ENCODE measurements at regions not wholly inside any gene's neighbourhood (a gene's known extent, or its start where the extent isn't known, plus 50 kb on each side); places are given as distances from the start of the nearest gene placed in this dataset.

- peak overlapping the region; percentile 70 for H3K27ac Mint-ChIP-seq (ENCODE audit: unreplicated experiment)
Measured at GRCh38 chr14:39492267-39492666, 60.0 kb upstream of the FBXO33 start.

GRCh38 chr14:39491134-39491571 lies 58.9 kb upstream of the FBXO33 start:
- TF ChIP-seq CTCF (IDR thresholded peaks at IDR 0.05; ENCODE audit: partially characterized antibody, unreplicated experiment), result peak; percentile 90
- peaks cover 7% of the 10 kb centered on the region for H3K27me3 Mint-ChIP-seq (ENCODE audit: unreplicated experiment)
- peaks cover 10% of the 10 kb centered on the region for H3K36me3 Mint-ChIP-seq (ENCODE audit: unreplicated experiment)
- H3K27ac Mint-ChIP-seq (ENCODE audit: unreplicated experiment), result peak overlapping the region; percentile 70
- peaks cover 25% of the 10 kb centered on the region for H3K4me1 Mint-ChIP-seq (ENCODE audit: low read depth, unreplicated experiment)
- H3K4me3 Mint-ChIP-seq (ENCODE audit: unreplicated experiment), result peak overlapping the region; percentile 47
- DNase-seq, result no peak
- H3K9me3 Mint-ChIP-seq (ENCODE audit: unreplicated experiment), result peaks cover 4% of the 10 kb centered on the region

More at GRCh38 chr14:39492267-39492666, 60.0 kb upstream of the FBXO33 start:
- peak overlapping the region; percentile 25 for H3K4me3 Mint-ChIP-seq (ENCODE audit: unreplicated experiment)
- H3K36me3 Mint-ChIP-seq (ENCODE audit: unreplicated experiment), result peaks cover 13% of the 10 kb centered on the region
- peaks cover 7% of the 10 kb centered on the region for H3K27me3 Mint-ChIP-seq (ENCODE audit: unreplicated experiment)
- no peak for TF ChIP-seq CTCF (IDR thresholded peaks at IDR 0.05; ENCODE audit: partially characterized antibody, unreplicated experiment)
- DNase-seq, result no peak
- H3K9me3 Mint-ChIP-seq (ENCODE audit: unreplicated experiment), result peaks cover 6% of the 10 kb centered on the region
- H3K4me1 Mint-ChIP-seq (ENCODE audit: low read depth, unreplicated experiment), result peaks cover 25% of the 10 kb centered on the region

- H3K9me3 Mint-ChIP-seq (ENCODE audit: unreplicated experiment), result no peaks in the 10 kb centered on the region
- TF ChIP-seq CTCF (IDR thresholded peaks at IDR 0.05; ENCODE audit: partially characterized antibody, unreplicated experiment), result no peak
- H3K4me1 Mint-ChIP-seq (ENCODE audit: low read depth, unreplicated experiment), result peaks cover 25% of the 10 kb centered on the region
- no peaks in the 10 kb centered on the region for H3K36me3 Mint-ChIP-seq (ENCODE audit: unreplicated experiment)
- H3K27ac Mint-ChIP-seq (ENCODE audit: unreplicated experiment), result no peak overlapping the region
- peaks cover 5% of the 10 kb centered on the region for H3K27me3 Mint-ChIP-seq (ENCODE audit: unreplicated experiment)
- no peak overlapping the region for H3K4me3 Mint-ChIP-seq (ENCODE audit: unreplicated experiment)
- DNase-seq, result peak; percentile 72
Measured at GRCh38 chr14:39488600-39488999, 56.4 kb upstream of the FBXO33 start.

- no peak for TF ChIP-seq CTCF (IDR thresholded peaks at IDR 0.05; ENCODE audit: partially characterized antibody, unreplicated experiment)
- no peaks in the 10 kb centered on the region for H3K36me3 Mint-ChIP-seq (ENCODE audit: unreplicated experiment)
- no peak overlapping the region for H3K4me3 Mint-ChIP-seq (ENCODE audit: unreplicated experiment)
Measured at GRCh38 chr14:39483682-39484081, 51.4 kb upstream of the FBXO33 start.

More at GRCh38 chr14:39483682-39484081, 51.4 kb upstream of the FBXO33 start:
- no peak overlapping the region for H3K27ac Mint-ChIP-seq (ENCODE audit: unreplicated experiment)
- no peak for DNase-seq
- no peaks in the 10 kb centered on the region for H3K27me3 Mint-ChIP-seq (ENCODE audit: unreplicated experiment)
- H3K9me3 Mint-ChIP-seq (ENCODE audit: unreplicated experiment), result no peaks in the 10 kb centered on the region
- peaks cover 8% of the 10 kb centered on the region for H3K4me1 Mint-ChIP-seq (ENCODE audit: low read depth, unreplicated experiment)

Measured in glutamatergic neuron (in vitro differentiated cells).